Panc1 (cell line): ENCODE measurements at regions not wholly inside any gene's neighbourhood (a gene's known extent, or its start where the extent isn't known, plus 50 kb on each side); places are given as distances from the start of the nearest gene placed in this dataset.

ENCODE experiments used
- CTCF ChIP-seq: fragments of 450-650 bp; IDR thresholded peaks from 2 replicates; pipeline ENCODE4 v1.5.1; 2017; ENCODE audit warnings: mild to moderate bottlenecking
- POLR2AphosphoS5 ChIP-seq: IDR thresholded peaks from 2 replicates; pipeline ENCODE4 v1.6.1; 2012; ENCODE audit warnings: mild to moderate bottlenecking, low read depth, low read length, moderate library complexity
- REST ChIP-seq, 2 experiments: IDR thresholded peaks; 2 replicates each; pipeline ENCODE4 v1.6.1; 2011 to 2012; ENCODE audit warnings: low read depth in 2 of 2, control low read depth in 1 of 2, low read length in 1 of 2, mild to moderate bottlenecking in 1 of 2, moderate library complexity in 1 of 2; ENCODE audit not compliant: insufficient read depth in 1 of 2
- SIN3A ChIP-seq: IDR thresholded peaks from 2 replicates; pipeline ENCODE4 v1.6.1; 2012; ENCODE audit warnings: low read depth, mild to moderate bottlenecking, low read length, moderate library complexity, borderline replicate concordance; ENCODE audit not compliant: insufficient read depth
- TCF7L2 ChIP-seq: IDR thresholded peaks from 2 replicates; pipeline ENCODE4 v1.6.1; 2011; ENCODE audit warnings: mild to moderate bottlenecking, low read depth, low read length, inconsistent platforms

- TF ChIP-seq CTCF: no peak
- no peak for TF ChIP-seq SIN3A
- no peak for TF ChIP-seq POLR2AphosphoS5
- TF ChIP-seq REST (IDR thresholded peaks at IDR 0.05; ENCODE audit: insufficient read depth in 1 of 2, low read depth in 2 of 2, low read length in 1 of 2): no peak
- TF ChIP-seq TCF7L2: no peak
These were observed 655.0 kb downstream of the RWDD3 start for GRCh38 chr1:95888941-95889390.
